ENCODE measurements at regions not wholly inside any gene's neighbourhood (a gene's known extent, or its start where the extent isn't known, plus 50 kb on each side); places are given as distances from the start of the nearest gene placed in this dataset.
"Not testable (repeated sequence)": the region's sequence is repeated elsewhere in the genome, so short reads cannot be mapped to it uniquely, and the experiment has no call there.

DNA sequence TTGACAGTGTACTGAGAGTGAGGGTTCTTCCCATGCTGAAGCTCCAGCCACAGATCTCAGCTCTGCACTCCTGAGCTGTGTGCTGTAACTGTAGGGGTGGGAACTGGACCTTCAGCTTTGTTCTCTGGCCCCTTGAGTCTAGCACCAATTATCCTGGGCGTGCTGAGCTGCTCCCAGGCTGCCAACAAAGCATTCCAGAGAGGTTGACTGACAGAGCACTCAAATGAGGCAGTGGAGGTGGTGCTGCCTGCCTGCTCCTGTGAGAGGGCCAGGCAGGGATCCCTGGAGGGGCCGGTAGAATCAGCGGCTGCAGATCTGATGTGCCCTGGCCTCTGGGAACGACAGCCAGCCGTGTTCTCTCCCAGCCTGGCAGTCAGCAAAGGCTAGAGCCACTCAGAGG, 375.7 kb upstream of the AADAT start:
- in situ Hi-C loops (cut with HindIII; ENCODE audit: low sequenced_read_pairs) = no loop called here

DNA sequence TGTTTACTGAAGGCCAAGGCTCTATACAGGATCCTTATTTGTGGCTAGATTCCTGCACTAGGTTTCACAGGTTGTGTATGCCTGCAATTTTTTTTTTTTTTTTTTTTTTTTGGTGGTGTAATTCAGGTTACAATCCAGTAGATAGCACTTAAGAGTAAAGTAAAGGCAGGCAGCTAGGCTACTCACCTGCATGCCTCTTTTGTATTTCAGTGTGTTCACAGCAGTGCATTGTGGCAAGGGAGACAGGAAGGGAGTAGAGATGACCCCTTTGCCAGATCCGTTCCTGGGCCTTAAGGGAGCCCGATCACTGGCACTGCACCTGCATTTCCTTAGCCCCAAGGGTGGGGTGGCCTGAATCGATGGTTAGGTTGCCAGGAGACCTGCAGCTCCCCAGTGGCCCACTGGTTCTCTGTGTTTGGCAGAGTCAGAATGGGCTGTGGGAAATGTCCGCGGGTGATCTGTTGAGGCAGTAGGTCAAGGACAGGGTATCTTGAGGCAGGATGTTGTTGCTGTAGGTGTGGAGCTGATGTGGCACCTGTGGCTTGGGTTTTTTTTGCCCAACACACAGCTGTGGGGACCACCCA, 374.9 kb upstream of the AADAT start:
- in situ Hi-C loops (cut with HindIII; ENCODE audit: low sequenced_read_pairs) = no loop called here

DNA sequence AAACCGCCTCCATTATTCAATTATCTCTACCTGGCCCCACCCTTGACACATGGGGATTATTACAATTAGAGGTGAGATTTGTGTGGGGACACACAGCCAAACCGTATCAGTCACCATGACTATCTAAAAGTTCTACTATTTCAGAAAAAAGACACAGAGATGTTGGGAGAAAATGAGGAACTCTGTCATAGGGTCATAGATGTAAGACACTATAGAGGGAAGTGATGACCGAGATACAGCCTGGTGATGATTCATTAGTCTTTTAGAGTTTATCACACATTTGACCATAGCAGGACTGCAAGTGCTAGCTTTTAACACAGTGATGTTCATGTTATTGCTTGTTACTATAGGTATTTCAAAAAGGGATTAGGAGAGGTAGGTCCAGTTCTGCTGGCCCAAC, 357.0 kb upstream of the AADAT start:
- in situ Hi-C loops (cut with HindIII; ENCODE audit: low sequenced_read_pairs) = no loop called here

DNA sequence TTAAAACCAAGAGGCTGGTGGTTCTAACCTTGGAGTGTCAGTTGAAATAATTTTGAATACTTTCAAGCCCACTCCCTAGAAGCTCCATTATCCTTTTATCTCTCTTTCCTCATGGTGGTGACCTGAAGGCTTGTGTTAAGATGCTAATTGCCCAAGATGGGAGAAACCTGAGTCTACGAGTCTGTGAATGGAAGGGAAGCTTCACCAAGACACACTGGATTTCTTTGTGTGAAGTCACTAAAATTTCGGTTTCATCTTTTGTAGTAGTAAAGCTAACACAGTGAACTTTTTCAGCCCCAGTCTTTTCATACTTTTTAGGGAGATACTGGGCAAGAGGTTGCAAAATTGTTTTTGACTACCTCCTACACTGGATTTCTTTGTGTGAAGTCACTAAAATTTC, 351.4 kb upstream of the AADAT start:
- in situ Hi-C loops (cut with HindIII; ENCODE audit: low sequenced_read_pairs) = not testable (repeated sequence)

DNA sequence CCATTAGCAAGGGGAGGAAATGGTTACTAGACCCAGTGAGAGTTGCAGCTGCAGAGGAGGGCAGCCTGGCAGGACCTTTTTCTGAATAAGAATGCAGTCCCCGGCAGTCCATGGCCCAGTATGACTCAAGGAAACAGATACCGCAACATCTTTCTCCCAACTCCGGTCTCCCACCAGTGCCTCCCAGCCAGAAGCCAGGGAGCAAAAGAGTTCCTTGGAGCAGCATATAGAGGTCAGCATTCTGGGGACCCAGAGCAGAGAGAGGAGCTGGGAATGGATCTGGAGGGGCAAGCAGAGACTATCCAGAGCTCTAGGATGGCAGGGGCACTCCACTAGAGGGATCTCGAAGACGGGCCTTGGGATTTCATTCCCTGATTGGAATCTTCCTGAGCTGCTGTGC, 339.2 kb upstream of the AADAT start:
- in situ Hi-C loops (cut with HindIII; ENCODE audit: low sequenced_read_pairs) = no loop called here

DNA sequence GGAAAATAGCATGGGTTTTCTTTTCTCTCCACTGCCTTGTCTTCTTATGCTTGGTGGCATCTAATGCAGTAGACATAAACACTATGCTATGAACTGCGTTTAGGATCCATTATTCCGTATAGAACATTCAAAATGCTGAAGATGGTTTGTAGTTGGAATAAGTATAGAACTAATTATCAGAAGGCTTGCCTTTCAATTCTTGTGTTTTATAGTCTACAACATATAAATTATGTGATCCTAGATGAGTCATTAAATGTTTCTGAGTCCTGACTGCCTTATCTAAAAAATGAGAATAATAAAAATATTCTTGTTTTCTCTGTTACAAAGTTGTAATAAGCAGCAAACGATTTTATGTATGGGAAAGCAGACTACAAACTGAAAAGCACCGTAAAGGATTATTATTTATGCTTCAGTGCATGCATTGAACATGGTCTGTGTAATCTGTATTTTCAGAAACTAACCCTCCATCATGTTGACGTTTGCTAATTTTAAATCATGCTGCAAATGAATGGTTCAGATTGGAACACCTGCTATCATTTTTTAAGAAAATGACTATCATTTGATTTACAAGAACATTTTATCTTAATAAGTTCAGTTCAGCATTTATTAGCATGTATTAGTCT, 335.9 kb upstream of the AADAT start:
- in situ Hi-C loops (cut with HindIII; ENCODE audit: low sequenced_read_pairs) = no loop called here

DNA sequence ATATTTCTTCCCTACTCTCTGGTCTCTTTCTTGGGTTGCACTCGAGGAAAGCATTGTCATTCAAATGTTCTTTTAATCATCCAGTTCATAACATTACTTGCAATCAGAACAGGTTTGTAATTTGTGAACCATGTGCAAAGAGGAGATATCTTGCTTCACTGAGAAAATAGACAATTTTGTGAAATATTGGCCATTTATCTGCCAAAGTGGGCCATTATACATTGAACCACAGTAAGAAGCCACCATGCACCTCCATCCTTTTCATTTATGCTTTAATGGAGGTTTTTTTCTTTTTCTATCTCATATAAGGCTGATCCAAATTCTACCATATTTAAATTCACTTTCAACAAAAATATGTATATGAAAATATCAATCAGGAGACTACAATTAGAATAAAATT, 335.3 kb upstream of the AADAT start:
- in situ Hi-C loops (cut with HindIII; ENCODE audit: low sequenced_read_pairs) = no loop called here

DNA sequence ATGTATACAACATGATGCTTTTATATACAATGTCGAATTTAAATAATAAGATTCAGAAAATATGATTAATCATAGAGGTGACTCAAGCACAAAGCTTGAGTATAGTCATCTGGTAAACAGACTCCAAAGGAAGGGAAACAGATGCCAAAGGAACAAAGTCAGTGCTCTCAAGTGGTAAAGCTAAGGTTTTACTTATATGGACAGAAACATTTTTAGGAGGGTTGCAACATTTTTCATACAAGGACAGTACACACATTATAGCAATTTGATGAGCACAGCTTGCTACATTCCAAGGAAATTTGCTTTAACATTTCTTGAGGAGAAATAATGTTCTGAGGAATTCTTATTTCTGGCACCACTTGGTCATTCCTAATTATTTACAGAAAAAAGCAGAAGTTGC, 333.4 kb upstream of the AADAT start:
- in situ Hi-C loops (cut with HindIII; ENCODE audit: low sequenced_read_pairs) = no loop called here

DNA sequence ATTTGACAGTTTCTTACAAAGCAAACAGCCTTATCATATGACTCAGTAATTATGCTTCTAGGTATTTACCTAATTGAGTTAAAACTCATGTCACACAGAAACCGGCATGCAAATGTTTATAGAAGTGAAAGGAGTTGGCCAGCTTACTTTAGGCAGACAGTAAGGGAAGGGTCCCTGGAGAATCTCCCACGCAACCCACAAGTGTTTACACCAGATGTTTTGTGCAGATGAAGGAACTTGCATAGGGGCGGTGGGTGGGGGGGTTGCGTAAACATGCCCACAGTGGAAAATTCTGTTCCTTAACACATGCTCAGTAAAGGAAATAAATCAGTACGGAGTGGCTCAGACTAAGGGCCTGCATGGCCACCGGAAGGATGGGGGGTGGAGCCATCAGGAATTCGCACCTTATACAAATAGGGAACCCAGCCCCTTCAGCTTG, 330.5 kb upstream of the AADAT start:
- in situ Hi-C loops (cut with HindIII; ENCODE audit: low sequenced_read_pairs) = no loop called here

DNA sequence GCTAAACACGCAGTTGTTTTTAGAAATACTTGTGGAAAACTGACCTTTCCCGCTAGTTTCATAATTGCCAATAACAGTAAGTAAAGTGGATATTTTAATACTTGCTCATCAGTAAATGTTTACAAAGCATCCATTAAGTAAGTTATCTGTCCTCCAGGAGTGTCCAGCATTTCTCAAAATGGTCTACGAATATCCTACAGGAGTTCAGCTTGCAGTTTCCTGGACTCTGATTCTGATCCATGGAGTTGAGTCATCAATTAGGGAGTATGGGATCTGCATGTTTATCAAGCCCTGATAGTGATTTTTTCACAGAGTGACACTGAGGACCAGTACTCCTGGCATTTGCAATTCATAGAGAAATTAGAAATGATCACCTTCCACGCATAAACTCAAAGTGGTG, 325.2 kb upstream of the AADAT start:
- in situ Hi-C loops (cut with HindIII; ENCODE audit: low sequenced_read_pairs) = no loop called here

DNA sequence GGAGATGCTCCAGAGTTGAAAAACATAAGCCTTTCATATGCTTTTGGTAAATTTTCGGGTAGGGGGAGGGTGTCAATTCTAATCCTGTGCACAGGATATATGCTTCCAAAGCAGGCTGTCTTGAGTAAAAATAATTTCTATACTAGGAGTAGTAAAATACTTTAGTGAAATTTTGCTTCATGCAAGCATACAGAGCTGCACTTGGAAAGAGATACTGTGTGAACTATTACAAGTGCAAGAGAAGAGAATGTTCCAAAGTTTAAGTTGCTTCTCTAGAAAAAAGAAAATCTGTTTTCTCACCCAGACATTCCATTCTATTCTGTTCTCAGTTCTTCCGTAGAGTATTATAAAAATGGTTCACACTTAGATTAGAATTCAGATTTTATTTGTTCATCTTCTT, 324.6 kb upstream of the AADAT start:
- in situ Hi-C loops (cut with HindIII; ENCODE audit: low sequenced_read_pairs) = no loop called here

DNA sequence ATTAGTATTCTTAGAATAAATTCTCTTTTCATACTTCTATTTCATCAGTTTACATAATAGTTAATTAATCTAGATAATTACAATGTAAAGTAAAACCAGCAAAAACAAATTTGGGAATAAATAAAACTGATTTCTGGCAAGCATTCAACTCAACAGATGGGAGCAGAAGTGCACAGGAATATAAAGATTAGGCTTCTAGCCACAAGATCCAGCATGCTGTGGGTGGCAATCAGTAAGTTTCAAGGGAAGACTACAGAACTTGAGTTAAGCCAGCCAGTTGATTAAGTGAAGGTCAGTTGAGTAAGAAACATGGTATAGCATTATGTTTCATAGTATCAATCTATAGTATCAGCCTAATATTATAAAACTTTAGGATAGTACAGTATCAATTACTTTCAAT, 324.2 kb upstream of the AADAT start:
- in situ Hi-C loops (cut with HindIII; ENCODE audit: low sequenced_read_pairs) = no loop called here

DNA sequence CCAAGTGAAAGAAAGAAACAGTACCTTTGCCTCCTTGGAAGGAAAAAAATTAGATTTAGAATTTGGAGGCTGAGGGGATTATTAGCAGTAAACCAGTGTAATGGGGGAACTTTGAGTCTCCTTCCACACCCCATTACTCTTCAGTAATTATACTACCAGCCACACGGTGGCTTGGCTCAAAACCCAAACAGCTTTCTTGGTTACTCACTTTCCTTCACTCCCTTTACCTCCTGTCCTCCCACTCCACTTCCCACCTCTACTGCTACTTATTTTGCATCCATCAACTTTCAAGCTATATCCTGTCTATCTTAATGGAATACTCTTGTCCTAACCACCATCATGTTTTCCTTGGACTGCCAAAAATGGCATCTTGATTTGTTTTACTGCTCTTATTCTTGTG, 310.6 kb upstream of the AADAT start:
- in situ Hi-C loops (cut with HindIII; ENCODE audit: low sequenced_read_pairs) = no loop called here

DNA sequence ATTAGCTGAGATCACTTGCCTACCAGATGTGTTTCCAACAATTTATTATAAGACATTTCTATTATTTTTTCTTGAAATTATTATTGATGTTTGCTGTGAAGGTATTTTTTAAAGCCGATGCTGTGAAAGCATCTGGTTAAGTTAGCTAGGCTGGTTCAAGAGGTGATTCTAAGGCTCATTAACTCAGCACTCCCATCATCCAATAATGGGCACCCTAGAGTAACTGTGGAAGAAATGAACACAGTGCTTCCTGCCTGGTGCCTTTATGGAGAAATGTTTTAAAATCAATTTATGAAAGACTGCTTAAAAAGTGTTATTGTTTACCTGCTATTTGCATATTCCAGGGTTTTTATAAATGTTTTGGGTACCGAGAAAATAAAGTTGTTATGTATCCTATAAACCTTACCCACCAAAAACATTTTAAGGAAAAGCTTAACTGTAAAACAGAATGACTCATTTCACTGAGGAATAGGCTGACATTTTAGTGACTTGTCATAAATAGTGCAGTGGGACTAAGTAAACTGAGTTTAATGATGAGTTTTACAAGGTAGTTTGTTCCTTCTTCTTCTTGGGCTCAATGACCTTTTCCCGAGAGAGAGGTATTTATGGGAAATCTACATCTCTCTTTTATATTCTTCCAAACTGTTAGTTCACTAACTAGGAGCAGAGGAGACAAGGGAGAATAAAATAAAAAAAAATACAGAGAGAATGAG, 310.0 kb upstream of the AADAT start:
- in situ Hi-C loops (cut with HindIII; ENCODE audit: low sequenced_read_pairs) = no loop called here

DNA sequence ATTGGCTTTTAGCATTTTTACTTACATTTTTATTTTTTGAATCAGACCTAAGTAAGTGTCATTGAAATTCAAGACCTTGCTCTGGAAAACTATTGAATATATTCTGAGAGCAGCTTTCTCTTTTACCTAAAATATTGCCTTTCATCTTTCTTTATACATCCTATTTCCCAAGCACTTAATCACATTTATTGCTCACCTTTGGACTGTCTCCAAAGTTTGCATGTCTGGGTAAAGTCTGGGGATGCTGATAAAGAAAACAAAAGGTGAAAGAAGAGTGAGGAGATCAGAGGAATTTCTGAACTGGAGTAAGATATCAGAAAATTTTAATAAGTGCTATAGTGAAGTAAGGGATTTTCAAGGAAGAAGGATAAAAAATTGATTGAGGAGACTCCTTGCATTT, 308.5 kb upstream of the AADAT start:
- in situ Hi-C loops (cut with HindIII; ENCODE audit: low sequenced_read_pairs) = no loop called here

DNA sequence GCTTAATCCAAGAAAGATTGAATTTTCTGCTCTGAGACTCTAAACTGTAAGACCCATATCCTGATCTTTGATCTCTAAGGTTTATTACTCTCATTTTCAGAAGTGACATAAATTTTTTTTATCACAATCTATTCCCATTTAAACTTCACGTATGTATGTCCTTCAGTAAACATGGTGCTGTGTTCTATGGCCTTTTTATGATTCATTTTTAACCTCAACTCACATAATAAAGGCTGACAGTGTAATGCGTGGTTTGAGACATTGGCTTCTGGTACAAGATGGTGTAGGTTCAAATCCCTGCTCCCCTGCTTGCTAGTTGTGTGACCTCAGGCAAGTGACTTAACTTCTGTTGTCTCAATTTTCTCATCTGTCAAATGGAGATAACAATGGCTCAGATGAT, 306.0 kb upstream of the AADAT start:
- in situ Hi-C loops (cut with HindIII; ENCODE audit: low sequenced_read_pairs) = no loop called here

DNA sequence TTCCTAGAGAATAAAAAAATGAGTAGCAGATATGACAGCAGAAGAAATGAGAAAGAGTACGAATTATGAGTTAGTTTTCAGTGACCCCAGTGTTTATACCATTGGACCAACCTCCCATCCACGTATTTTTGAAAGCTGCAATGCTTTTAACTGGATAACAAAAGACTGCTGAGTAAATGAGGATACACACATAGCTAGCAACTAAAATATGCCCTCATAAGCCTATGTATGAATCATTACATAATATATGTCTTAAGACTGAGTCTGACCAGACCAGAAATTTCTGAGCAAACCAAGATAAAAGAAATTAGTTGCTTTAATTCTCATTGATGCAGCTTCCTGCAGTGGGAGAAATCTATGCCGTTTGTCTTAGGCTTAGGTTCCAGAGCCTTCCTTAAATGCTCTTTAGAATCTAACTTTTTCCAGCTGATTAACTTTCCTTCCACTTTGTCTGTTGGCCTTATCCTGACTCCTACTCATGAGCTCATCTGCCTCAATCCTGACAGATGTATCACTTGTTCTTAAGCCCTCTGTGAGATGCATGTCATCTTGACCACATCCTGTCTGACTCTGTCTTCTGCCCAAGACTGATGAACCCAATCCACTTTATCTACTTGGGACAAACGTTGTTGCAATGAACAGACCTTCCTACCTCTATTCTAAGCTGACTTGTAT, 301.4 kb upstream of the AADAT start:
- in situ Hi-C loops (cut with HindIII; ENCODE audit: low sequenced_read_pairs) = no loop called here

DNA sequence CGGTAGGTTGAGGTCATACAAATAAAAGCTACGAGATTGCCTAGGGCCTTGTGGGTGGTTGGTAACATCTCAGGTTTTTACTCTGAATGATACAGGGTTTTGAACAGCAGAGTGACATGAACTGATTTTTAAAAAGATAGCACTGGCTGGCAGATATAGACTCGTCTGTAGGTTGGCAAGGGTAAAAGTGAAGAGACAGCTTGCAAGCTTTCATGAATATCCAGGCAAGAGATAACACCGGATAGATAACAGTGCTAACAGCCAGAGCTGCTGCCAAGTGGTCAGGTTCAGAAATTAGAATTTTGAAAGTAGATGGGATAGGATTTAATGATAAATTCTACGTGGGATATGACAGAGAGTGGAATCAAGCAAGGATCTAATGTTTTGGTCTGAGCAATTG, 299.7 kb upstream of the AADAT start:
- in situ Hi-C loops (cut with HindIII; ENCODE audit: low sequenced_read_pairs) = no loop called here

DNA sequence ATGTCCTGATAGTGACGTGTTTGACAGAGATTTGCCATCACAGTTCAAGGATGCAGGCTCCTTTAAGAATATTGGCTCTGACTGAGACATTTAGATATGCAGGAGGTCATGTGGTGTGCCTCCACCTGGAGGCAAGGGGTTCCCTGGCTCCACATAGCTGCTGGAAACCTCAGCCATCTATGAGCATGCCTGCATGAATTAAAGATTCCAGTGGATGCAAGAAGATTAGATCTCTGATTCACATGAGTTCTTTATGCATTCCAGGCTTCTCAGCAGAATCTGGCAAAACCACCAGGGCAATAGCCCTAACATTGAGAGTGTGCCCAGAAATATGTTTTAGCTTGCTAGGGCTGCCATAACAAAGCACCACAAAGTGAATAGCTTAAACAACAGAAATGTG, 298.5 kb upstream of the AADAT start:
- in situ Hi-C loops (cut with HindIII; ENCODE audit: low sequenced_read_pairs) = no loop called here

DNA sequence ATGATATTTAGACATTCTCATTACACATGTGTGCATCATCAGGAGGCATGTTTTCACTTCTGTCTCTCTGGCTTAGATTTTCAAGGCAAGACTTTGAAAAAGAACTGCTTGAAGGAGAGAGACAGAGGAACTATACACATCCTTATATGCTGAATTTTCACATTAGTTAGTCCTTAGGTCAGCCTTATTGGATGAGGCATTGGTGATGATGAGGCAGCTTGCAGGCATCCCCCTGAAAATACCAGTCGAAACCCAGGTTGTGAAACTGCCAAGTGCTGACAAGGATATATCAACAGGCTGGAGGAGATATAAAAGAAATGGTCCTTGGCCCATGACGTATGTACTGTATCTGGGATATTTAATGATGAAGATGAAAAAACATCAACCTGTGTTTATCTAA, 297.2 kb upstream of the AADAT start:
- in situ Hi-C loops (cut with HindIII; ENCODE audit: low sequenced_read_pairs) = no loop called here

DNA sequence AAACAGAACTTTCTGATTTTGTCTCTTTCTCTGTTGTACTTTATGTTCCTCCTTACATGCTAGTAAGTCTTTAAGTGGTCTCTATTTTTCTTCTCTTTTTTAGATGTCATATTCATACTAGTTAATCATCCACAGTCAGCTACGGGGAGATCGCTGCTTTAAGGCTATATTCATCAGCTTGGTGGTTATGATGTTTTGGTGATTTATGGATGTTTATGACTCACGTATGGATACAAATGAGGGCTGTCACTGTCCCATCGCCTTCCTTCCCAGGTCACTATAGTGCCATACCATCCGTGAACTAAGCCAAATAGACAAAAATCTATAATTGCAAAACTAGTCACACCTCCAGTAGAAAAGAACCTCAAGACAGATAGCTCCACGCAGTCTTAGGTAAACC, 296.8 kb upstream of the AADAT start:
- in situ Hi-C loops (cut with HindIII; ENCODE audit: low sequenced_read_pairs) = no loop called here

DNA sequence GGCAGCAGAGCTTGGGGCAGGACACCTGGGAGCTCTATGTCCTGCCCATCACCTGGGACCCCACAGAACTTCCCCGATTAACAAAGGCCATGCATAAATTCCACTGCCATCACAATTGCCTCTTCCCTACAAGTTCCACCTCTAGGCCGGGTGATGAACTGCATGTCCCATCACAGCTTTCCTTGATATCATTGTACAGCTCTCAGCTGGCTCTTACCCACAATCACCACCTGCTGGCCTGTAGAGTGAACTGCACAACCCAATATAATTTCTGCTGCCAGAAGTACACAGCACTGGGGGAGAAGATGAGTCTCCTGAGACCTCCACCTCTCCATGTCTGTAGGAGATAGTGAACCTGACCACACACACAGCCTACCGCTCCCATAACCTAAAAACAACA, 285.0 kb upstream of the AADAT start:
- in situ Hi-C loops (cut with HindIII; ENCODE audit: low sequenced_read_pairs) = no loop called here
